ENCODE measurements at regions not wholly inside any gene's neighbourhood (a gene's known extent, or its start where the extent isn't known, plus 50 kb on each side); places are given as distances from the start of the nearest gene placed in this dataset.
"Not testable (repeated sequence)": the region's sequence is repeated elsewhere in the genome, so short reads cannot be mapped to it uniquely, and the experiment has no call there.

DNA sequence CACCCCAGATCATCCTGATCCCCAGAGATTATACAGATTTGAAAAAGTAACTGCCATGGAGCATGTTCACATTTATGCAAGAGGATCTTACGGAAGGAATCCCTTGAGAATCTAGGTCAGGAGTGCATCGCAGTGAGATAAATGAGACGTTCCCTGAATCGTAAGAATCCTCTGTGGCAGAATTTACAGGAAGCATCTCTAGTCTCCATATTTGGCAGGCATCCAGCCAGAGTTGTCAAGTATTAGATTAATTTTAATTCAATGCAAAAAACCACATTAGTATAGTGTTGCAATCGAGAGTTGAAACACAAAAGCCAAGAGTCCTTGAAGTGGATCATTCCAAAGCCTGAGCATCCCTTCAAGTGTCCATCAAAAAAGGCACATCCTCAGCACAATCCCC is 100.8 kb downstream of the RRAGC start:
- no peak for DNase-seq (ENCODE audit: low read depth in 1 of 2, low spot score in 1 of 2)

DNA sequence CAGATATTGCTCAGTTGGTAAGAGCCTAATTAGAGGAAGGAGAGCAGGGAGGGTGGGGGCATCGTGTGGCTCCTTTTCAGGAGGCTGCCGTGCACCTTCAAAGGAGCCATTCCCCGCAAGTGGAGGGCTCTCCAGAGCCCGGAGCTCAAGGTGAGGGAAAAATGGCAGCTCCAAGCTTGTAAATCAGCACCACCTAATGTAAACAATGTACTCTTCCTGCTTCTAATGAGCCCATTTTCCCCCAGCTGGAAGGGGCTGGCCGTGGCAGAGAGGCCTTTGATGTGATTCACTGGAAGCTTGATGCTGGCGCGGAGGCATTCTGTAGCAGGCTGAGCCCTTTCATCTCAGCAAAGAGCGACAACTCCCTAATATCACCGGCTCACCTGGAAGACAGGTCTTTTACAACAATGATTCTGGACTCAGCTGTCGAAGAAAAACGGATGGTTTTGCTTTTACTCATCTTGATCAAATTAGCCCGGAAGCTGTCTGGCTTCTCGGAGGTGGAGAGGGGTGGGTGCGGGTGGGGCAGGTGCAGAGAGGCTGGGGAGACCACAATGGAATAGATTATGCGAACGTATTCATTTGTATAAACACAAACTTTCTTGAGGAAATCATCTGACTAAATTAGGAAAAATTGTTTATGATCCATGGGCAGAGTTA is 112.5 kb downstream of the RRAGC start:
- DNase-seq (ENCODE audit: low read depth in 1 of 2, low spot score in 1 of 2): no peak

DNA sequence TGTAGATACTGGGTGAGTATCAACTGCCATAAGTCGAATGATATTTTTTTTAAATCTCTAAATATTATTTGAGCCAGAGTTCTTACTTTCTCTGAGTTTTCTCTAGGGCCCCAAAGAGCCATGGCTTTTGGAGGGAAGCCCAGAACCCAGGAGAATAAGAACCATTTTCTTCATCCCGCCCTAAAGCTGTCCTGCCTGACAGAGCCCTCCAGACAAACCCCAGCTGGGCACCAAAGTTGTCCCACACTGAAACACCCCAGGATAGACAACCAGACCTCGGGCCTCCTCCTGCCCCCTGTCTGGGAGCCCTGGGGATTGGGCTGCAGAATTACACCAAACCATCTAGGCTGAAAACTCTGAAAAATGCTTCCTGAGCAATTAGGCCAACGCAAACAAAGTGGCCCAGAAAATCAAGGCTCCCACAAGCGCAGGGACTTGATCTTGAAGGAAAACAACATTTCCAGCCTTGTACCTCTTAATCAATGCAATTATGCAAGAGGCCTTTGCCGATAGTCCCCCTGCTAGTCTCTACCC is 113.1 kb downstream of the RRAGC start:
- no peak for DNase-seq (ENCODE audit: low read depth in 1 of 2, low spot score in 1 of 2)

- no peak for DNase-seq (ENCODE audit: low read depth in 1 of 2, low spot score in 1 of 2)
These were observed 113.8 kb downstream of the RRAGC start for GRCh38 chr1:38745476-38746401.

DNA sequence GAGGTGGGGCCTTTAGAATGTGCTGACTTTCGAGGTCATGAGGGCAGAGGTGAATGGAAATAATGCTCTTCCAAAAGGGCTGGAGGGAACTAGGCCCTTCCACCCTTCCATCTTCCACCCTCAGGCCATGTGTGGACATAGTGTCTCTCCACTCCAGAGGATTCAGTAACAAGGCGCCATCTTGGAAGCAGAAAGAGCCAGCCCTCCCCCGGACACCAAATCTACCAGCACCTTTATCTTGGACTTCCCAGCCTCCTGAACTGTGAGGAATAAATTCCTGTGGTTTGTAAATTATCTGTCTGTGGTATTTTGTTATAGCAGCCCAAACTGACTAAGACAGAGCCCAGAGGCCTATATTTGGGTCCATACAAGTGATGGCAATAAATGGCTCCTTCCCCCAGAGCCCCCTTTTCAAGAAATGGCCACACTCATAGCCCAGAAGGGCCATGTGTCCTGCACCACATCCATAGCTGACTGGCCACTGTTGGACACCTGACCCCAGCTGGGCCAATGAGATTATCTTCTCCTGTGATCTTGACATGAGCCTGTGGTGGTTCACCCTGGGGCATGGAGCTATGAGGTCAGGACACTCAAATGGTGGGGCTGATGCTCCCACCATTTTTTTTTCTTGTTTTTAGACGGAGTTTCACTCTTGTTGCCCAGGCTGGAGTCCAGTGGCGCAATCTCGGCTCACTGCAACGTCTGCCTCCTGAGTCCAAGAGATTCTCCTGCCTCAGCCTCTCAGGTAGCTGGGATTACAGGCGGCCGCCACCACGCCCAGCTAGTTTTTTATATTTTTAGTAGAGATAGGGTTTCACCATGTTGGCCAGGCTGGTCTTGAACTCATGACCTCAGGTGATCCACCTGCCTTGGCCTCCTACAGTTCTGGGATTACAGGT is 114.9 kb downstream of the RRAGC start:
- DNase-seq (ENCODE audit: low read depth in 1 of 2, low spot score in 1 of 2): no peak

- DNase-seq (ENCODE audit: low read depth in 1 of 2, low spot score in 1 of 2): no peak
These were observed 116.4 kb downstream of the RRAGC start for GRCh38 chr1:38743184-38743583.

DNA sequence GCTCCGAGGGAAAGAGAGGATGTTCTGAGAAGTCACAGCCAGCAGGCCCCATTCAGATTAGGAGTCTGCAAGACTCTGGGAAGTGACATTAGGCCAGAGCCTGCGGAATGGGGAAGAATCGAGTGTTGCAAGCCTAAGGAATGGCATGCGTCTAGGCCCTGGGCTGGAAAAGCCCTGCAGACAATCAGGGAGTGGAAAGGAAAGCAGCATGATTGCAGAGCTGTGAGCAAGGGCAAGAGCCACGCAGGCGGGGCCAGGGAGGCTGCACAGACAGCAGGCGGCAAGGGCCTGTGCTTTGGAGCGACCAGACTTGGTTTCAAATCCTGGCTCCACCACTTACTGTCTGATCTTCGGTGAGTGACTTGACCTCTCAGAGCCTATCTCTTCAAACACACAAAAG is 118.2 kb downstream of the RRAGC start:
- no peak for DNase-seq (ENCODE audit: low read depth in 1 of 2, low spot score in 1 of 2)

DNA sequence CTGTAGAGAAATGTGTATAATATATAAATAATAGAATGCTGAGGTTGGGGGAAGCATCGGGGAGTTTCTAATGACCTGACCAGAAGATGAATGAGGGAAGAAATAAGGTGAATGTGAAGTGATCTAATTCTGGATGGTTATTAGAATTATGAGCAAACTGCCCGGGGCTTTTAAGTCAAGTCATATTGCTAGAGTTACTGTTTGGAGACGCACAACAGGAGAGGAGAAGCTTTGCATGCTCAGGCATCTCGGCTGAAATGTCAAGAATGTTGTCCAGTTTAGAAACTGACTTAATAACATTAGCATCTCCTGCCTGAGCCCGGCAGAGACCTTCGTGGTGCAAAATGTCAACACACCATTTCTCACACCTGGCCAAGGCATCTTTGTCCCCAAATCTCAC is 119.1 kb downstream of the RRAGC start:
- no peak for DNase-seq (ENCODE audit: low read depth in 1 of 2, low spot score in 1 of 2)

- no peak for DNase-seq (ENCODE audit: low read depth in 1 of 2, low spot score in 1 of 2)
These were observed 121.4 kb downstream of the RRAGC start for GRCh38 chr1:38738207-38738606.

GRCh38 chr1:38736399-38736798 is 123.2 kb downstream of the RRAGC start:
- no peak for DNase-seq (ENCODE audit: low read depth in 1 of 2, low spot score in 1 of 2)

DNA sequence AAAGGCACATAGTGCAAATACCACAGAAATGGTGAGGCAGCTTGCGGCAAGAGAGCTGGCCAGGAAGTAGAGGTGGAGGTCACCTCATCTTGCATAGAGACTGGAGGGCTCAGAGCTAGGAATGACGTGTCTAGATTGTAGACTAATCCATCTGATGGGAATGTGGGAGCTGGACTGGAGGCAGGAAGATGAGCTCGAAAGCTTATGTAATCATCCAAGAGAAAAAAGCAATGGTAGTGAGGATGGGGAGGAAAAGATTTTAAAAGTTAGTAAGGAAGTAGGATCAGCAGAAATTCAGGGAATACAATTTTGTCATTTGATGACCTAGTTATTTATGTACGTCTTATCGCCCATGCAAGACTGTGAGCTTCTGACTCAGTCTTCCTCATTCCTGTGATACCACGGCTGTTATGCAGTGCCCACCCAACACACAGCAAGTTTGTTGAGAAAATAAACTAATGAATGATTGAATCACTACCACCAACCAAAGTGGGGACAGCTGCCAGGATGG is 123.9 kb downstream of the RRAGC start:
- DNase-seq (ENCODE audit: low read depth in 1 of 2, low spot score in 1 of 2): no peak

GRCh38 chr1:38733761-38734160 is 125.8 kb downstream of the RRAGC start:
- DNase-seq (ENCODE audit: low read depth in 1 of 2, low spot score in 1 of 2): no peak

DNA sequence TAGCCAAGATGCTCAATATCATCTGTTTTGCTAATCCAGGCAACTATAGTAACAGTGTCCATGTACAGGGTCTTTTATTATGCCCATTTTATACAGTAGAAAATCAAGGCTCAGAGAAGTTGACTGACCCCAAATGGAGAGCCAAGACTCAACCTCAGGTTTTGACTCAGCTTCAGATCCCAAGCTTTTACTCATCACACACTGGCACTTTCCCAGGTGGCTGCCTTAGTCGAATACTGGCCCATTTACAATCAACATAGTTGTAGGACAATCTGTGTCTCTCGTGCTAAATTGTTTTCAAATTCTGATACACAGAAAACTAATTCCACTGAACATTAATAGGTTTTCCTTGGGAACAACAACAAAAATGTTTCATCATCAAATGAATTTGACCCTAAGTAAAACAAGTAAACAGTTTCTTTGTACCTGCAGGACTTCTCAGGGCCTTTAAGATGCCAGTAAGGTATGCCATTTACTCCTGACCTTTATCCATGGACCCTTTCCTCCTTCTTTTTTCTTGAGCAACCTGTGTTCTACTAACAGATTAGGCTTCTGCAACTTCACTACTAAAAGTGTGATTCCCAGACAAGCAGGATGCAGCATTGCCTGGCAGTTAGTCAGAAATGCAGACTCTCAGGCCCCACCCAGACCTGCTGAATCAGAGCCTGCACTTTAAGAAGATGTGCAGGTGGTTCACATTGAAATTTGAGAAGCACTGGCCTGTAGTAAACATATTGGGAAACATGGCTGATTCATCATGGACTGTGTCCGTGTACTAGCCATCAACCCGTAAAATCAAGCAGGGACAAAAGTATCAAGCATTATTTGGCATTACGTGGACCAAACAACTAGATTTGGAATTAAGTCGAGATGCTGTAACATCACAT is 128.8 kb downstream of the RRAGC start:
- no peak for DNase-seq (ENCODE audit: low read depth in 1 of 2, low spot score in 1 of 2)

- no peak for DNase-seq (ENCODE audit: low read depth in 1 of 2, low spot score in 1 of 2)
These were observed 131.0 kb downstream of the RRAGC start for GRCh38 chr1:38728585-38728908.

DNA sequence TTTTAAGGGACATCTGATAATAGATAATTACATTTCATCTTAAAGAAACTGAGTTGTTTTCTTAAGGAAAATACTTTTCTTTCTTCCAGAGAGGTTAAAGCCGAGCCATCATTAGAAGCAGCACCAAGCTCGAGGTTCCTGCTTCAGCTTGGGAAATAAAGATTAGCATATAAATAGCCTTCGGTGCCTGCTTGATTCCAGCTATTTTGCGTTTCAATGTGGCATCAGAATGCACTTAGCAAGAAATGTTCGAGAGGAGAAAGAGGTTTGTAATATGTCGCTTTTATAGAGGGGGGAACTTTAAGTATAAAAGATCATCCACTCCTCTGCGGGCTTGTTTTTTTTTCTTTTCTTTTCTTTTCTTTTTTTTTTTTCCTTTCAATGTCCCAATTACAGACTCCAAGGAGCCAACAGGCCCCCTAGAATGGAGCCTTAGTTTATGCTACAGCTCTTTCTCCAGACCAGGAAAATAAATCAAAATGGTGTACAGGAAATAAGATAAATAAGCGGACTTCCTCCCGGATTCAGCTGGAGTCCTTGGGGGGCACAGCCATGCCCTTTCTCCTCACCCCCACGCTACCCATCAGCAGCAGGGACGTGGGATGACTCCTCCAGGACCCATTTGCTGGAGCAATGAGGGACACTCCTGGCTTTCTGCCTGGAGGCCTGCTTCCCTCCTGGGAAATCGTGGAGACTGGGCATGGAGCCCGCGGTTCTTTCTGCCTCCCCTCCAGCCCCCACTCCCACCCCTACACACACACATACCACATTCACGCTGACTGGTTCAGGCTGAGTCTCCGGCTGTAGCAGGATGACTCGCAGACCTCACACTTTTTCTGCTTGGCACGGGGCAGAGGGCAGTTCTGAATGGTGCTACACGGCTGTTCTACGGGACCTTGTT is 131.6 kb downstream of the RRAGC start:
- no peak for DNase-seq (ENCODE audit: low read depth in 1 of 2, low spot score in 1 of 2)

- DNase-seq (ENCODE audit: low read depth in 1 of 2, low spot score in 1 of 2): not testable (repeated sequence)
These were observed 134.1 kb downstream of the RRAGC start for GRCh38 chr1:38725321-38725961.

- DNase-seq (ENCODE audit: low read depth in 1 of 2, low spot score in 1 of 2): no peak
These were observed 135.1 kb downstream of the RRAGC start for GRCh38 chr1:38724160-38725131.

DNA sequence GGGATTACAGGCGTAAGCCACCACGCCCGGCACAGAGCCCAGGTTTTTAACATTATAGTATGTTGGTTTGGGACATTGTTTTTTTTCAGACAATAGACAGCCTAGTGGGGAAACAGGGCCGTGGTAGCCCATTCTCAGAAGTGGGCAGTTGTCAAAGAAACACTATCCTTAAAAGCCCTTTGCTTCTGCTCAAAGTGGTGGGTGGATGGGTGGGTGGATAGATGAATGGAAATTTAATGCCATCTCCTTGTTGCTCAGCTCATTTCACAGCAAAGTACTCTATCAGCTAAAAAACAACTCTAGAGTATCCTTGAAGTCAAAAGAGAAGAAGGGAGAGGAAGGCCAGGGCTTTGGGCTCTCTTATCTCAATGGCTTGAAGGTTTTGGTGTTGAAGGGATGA is 137.8 kb downstream of the RRAGC start:
- DNase-seq (ENCODE audit: low read depth in 1 of 2, low spot score in 1 of 2): no peak
